ENCODE measurements at regions not wholly inside any gene's neighbourhood (a gene's known extent, or its start where the extent isn't known, plus 50 kb on each side); places are given as distances from the start of the nearest gene placed in this dataset.

DNA sequence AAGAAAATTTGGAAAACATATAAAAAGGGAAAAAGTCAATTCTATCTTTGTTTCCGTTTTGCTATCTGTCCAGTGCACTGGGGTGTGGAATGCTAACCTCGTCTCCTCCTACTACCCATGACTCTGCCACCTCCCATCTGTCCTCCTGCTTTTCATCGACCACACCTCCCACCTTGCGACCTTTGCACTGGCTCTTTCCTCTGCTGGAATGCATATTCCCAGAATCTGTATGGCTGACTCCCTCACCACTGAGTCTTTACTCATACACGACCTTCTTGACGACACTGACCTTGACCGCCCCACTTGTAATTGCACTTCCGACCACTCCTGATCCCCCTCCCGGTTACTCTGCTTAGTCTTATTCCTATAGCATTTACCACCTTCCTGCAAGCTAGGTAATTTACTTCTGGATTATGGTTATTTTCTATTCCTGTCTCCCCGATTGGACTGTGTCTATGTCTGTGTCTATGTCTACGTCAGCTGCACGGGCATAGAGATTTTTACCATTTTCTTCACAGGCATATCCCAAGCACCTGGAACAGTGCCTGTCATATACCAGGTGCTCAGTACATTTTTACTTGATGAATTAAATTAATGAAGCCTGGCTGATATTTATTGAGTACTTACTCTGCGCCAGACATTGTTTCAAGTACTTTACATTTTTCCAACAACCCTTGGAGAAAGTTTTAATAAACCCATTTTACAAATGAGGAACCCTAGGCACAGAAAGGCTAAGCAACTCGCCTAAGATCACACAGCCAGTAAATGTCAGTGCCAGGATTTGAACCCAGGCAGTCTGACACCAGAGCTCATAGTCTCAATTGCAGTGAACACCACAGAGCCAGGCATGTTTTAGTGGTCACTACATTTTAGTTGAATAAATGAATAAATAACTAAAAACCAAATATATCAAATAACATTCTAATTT lies 54.0 kb upstream of the SLC22A11 start:
- Histone ChIP-seq H3K27ac (no peak overlapping the region), H3K36me3 (no peaks in the 10 kb centered on the region), H3K4me1 (no peaks in the 10 kb centered on the region), H3K4me3 (no peak overlapping the region), H3K9me3 (replicated peaks) (no peaks in the 10 kb centered on the region), H3K27me3 (no peaks in the 10 kb centered on the region)
- no peak for DNase-seq

DNA sequence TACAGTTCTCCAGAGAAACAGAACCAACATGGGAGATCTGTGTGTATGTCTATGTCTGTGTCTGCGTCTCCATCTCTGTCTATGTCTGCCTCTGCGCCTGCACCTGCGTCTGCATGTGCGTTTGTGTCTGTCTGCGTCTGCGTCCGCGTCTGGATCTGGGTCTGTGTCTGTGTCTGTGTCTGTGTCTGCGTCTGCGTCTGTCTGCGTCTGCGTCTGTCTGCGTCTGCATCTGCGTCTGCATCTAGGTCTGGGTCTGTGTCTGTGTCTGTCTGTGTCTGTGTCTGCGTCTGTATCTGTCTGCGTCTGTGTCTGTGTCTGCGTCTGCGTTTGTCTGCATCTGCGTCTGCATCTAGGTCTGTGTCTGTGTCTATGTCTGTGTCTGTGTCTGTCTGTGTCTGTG lies 53.1 kb upstream of the SLC22A11 start:
- no peaks in the 10 kb centered on the region for H3K27me3 ChIP-seq
- H3K4me1 ChIP-seq: no peaks in the 10 kb centered on the region
- H3K27ac ChIP-seq: no peak overlapping the region
- no peaks in the 10 kb centered on the region for H3K36me3 ChIP-seq
- no peak overlapping the region for H3K4me3 ChIP-seq
- H3K9me3 ChIP-seq (replicated peaks): no peaks in the 10 kb centered on the region
- no peak for DNase-seq

DNA sequence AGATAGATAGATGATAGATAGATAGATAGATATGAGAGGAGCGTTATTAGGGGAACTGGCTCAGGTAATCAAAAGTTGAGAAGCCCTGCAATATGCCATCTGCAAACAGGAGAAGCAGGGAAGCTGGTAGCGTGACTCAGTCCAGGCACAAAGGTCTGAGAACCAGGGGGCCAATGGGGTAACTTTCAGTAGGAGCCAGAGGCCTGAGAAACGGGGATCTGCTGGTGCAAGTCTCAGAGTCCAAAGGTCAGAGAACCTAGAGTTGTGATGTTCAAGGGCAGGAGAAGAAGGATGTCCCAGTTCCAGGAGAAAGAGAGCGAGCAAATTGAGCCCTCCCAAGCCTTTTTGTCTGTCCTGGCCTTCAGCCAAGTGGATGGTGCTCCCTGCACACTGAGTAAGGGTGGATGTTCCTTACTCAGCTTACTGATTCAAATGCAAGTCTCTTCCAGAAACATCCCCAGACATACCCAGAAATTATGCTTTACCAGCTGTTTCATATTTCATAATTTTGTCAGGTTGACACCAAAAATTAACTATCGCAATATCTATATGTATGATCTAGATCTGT lies 52.5 kb upstream of the SLC22A11 start:
- no peak for DNase-seq
- no peak overlapping the region for H3K4me3 ChIP-seq
- H3K27me3 ChIP-seq: no peaks in the 10 kb centered on the region
- H3K9me3 ChIP-seq (replicated peaks): no peaks in the 10 kb centered on the region
- H3K36me3 ChIP-seq: no peaks in the 10 kb centered on the region
- H3K4me1 ChIP-seq: no peaks in the 10 kb centered on the region
- H3K27ac ChIP-seq: no peak overlapping the region

DNA sequence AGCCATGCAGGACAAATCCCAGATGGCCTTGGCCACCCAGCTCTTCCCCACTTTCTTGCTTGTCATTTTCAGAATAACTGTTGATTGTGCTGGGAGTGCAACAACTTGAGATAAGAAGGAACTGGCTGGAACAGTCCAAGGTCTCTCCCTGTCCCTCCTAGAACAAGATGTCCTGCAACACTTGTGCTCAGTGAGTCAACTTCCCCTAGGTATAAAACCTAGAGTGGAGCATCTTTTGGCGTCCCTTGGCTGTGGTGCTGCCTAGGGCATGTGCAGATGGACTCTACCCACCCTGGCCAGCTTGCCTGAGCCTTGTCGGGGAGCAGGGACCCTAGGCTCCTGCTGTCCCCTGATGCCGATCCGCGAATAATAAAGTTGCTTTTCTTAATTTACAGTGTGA lies 50.7 kb upstream of the SLC22A11 start:
- Histone ChIP-seq H3K4me1 (no peaks in the 10 kb centered on the region), H3K27ac (no peak overlapping the region), H3K27me3 (no peaks in the 10 kb centered on the region; the same call in 1 of the 2 replicates), H3K36me3 (no peaks in the 10 kb centered on the region), H3K9me3 (replicated peaks) (no peaks in the 10 kb centered on the region), H3K4me3 (no peak overlapping the region)
- DNase-seq: no peak

Measured in SJCRH30 (cell line).